ENCODE measurements at regions not wholly inside any gene's neighbourhood (a gene's known extent, or its start where the extent isn't known, plus 50 kb on each side); places are given as distances from the start of the nearest gene placed in this dataset.

GRCh38 chr9:90342607-90343006 is 300.0 kb downstream of the DIRAS2 start:
- DNase-seq: no peak

GRCh38 chr9:90343366-90343765 is 299.3 kb downstream of the DIRAS2 start:
- no peak for DNase-seq

DNA sequence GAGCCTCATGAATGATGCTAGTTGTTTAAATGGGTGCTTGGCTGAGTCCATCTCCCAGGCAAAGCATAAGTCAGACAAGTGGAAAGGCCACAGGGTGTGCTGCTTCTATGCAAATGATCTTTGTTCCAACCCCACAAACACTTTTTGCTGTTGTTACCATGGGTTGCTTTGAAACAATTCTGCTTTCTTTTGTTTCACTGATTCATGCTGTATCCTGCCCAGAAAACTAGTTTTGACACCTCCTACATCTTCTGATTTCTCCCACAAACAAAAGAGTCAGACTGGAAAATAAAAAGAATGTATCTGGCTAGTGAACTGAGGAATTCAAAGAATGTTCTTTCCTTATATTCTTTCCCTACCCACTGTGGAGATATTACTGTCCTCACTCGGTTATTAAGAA is 298.6 kb downstream of the DIRAS2 start:
- DNase-seq: peak in 1 of 2 donors; percentile 11

DNA sequence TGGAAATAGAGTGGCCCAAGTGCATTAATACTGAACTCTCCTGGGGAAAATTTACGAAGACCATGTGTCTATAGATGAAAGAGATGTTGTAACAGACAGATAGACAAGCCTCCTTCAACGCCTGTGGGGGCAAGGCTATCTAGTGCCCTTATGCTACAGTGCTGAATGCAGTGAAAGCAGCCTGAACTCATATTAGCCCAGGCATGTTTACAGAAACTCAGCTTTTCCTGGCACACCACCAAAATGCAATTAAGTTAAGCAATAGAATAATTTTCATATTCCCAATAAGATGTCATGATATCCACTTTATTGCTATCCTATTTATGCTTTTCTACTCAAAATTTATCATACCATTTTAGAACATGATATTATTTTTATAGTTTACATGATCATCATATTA is 277.0 kb downstream of the DIRAS2 start:
- DNase-seq: no peak

GRCh38 chr9:90368241-90368640 is 274.4 kb downstream of the DIRAS2 start:
- DNase-seq: no peak

DNA sequence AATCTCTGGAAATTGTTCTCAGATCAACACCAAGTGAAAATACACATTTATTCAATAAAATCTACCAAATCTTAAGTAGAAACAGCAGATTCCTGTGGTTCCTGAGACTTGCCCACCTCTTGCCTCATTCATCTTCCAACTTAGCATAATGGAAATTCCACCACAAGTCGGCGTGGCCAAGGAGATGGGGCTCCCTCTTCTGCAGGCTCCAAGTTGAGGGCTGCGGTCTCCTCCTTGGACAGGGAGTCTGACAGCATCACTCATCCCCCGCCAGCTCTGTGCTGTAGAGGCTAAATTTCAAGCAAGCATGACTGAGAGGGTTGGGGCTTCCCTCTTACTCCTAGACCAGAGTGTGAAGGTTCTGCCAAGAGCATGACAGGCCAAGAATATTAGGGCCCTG is 273.7 kb downstream of the DIRAS2 start:
- DNase-seq: no peak

GRCh38 chr9:90379771-90380170 is 262.9 kb downstream of the DIRAS2 start:
- no peak for DNase-seq

- DNase-seq: no peak
These were observed 257.5 kb downstream of the DIRAS2 start for GRCh38 chr9:90385146-90385545.

DNA sequence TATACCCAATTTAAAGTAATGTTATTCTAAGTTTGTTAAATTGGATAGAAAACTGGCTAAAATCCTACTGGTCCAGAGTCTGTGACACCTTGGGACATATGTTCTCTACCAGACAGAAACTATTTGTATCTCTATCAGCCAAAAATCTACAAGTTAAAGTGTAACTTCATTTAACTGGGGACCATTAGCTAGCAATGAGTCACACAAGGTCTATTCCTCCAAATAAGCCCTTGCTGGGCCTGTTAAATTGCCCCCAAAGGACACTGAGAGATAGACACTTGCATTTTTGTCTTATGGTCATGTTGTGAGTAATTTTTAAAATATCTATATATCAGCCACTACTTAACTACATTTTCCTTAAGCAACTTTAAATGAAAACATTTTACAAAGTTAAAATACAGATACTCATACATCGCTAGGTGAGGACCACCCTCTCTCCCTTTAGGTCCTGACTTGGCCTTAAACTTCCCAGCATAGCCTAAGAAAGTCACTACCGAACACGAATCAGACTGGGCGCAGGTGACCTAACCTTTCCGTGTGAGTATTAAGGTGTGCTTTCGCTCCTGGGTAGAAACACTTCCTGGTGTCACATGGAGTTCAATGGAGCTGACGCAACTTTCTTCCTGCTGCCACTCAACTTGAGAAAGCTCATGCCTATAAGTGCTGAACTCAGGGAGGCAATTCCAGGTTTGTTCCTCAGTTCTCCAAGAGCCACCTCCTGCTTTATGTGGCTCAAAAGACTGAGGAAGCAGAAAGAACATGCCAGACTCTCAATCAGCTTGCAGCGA is 249.1 kb downstream of the DIRAS2 start:
- no peak for DNase-seq

DNA sequence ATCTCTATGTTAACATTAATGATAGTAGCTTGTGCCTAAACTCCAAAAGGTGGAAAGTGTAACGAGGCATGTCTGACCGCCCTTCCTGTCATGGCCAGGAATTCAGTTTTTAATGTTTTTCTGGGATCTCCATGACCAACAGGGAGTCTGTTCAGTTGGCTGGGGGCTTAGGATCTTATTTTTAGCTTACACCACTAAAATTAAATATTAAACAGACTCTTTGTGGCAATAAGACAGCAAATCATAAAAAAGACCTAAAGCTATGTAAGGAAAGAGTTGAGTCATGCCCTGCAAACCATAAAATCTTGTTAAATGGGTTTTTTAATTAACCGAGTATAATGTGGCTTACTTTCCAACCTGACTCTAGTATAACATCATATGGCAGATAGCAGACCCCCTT is 247.8 kb downstream of the DIRAS2 start:
- DNase-seq: no peak

GRCh38 chr9:90400091-90400490 is 242.5 kb downstream of the DIRAS2 start:
- DNase-seq: no peak

DNA sequence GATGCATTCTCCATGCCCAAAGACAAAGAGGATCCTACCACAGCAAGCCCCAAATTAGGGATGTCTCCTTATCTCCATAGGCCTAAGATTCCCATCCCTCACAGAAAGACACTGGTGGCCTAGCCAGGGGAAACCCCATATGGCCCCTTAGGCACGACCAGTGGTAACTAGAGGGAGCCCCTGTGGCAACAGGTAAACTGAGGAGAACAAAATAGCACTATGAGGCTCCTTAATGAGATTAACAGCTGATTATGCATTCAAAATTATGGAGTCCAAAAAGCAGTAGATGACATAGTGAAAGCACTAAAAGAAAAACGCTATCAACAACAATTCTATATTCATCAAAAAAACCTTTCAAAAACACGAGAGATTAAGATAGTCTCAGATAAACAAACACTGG is 234.0 kb downstream of the DIRAS2 start:
- DNase-seq: no peak

DNA sequence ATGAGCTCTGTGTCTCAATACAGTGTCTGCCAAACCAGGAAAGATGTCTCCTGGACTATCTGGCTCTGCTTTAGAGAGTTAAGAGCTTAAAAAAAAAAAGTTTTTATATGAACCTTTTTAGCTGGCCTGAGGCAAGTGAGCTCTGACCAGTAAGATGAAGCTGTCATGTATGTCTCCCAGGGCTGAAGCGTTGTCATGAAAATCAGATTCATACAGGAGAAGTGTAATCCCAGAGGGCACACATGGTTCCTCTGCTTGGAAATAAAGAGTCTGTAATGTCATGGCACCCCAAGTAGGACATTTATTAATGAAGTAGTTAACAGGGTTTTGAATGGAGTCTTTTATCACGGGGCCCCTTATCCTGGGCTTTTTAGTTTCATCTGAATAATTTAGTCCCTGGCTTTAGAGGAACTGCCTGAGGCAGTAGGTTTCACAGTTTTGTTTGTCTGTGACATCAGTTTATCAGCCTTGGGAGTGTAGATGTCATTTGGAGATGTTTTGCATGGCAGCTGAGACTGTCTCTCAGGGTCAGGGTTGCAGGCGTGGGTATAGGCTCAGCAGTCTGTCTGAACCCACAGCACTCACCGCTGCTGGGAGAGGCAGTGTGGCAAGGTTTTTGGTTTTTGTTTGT is 223.3 kb downstream of the DIRAS2 start:
- no peak for DNase-seq

- DNase-seq: no peak
These were observed 222.4 kb downstream of the DIRAS2 start for GRCh38 chr9:90420211-90420610.

GRCh38 chr9:90420768-90421513 is 221.7 kb downstream of the DIRAS2 start:
- no peak for DNase-seq

DNA sequence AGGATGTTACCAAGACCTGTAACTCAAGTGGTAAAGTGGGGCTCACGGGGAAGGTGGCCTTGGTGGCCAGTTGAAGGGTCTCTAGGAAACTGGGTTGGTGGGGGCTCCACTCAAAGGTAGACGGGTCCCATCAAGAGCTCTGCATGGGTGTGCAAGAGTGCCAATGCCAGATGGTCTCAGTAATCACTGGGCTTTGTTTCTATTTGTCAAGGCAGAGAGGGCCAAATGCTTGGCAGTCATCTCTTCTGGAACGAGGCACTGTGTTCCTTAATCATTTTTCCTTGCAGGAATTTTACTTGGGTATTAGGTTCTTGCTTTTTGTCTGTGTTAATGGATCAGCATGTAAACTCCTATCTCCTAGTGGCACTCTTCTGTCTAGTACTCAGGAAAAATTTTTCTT is 220.8 kb downstream of the DIRAS2 start:
- DNase-seq: no peak

GRCh38 chr9:90423661-90424193 is 218.9 kb downstream of the DIRAS2 start:
- DNase-seq: no peak

GRCh38 chr9:90428517-90428916 is 214.1 kb downstream of the DIRAS2 start:
- no peak for DNase-seq

GRCh38 chr9:90432951-90433350 is 209.7 kb downstream of the DIRAS2 start:
- DNase-seq: no peak

DNA sequence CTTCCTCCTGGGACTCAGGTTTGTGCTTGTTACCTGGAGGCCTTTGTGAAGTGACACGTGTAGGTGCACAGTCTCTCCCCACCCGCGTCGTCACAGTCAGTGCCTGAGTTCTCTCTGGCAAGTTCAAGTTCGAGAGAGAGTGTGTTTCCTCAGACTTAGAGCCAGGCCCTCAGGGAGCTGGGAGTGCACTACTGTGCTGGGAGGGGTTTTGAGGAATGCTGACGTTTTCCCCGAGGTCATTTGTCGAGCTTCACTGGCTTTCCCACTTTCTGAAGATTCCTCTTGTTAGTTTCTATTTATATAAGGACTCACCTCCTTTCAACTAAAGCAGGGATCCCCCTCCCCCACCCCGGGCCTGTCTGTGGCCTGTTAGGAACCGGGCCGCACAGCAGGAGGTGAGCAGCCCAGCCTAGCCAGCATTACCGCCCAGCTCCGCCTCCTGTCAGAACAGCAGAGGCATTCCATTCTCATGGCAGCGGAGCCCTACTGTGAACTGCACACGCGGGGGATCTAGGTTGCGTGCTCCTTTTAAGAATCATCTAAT is 209.2 kb downstream of the DIRAS2 start:
- no peak for DNase-seq

- DNase-seq: no peak
These were observed 200.8 kb downstream of the DIRAS2 start for GRCh38 chr9:90441814-90442213.

DNA sequence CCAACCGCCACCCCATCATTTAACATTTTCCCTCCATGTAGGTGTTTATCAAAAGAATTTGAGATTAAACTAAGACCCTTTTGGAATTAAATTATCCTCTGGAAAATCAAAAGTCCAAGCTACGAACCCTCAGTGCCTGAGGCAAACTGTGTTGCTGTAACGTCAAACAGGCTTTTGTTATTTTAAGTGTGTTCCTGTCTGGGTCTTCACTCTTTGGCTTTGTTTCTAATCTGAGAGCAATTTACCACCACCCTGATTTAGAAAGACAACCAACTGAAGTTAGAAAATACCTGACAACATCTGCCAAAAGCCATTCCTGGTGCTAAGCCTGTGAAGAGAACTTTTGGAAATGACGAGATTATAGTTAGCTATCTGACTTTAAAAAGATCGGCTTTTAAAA is 199.9 kb downstream of the DIRAS2 start:
- no peak for DNase-seq

DNA sequence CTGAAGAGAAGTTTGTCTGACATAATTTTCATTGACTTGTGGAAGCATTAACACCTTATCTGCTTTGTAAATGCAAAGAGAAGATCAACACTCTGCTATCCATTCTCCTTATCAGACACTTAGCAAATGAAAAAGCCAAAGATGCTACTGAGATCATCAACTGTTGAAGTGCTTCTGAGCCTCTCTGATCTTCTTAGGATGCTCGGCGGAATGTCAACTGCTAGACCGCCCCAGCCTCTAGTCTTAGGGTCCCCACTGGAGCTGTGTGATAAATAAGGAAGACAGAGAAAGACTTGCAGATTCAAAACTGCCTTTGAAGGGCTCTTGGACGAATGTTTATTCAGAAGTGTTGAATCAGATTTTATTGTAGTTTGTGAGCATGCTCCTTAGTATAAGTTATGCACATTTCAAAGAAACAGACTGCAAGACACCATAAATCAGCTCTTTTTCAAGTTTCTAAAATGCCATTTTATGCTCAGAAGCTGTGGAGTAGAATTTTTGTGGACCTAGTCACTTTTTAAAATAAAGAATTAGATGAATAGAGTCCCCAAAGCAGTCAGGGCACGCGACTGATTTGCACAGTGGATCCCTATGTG is 197.9 kb downstream of the DIRAS2 start:
- no peak for DNase-seq
